ENCODE measurements at regions not wholly inside any gene's neighbourhood (a gene's known extent, or its start where the extent isn't known, plus 50 kb on each side); places are given as distances from the start of the nearest gene placed in this dataset.

GRCh38 chr16:25585526-25585925 is 106.2 kb upstream of the HS3ST4 start:
- TF ChIP-seq CTCF (IDR thresholded peaks at IDR 0.05) = no peak
- Histone ChIP-seq H3K9me3 (no peaks in the 10 kb centered on the region), H3K27ac (no peak overlapping the region), H3K36me3 (no peaks in the 10 kb centered on the region), H3K4me1 (no peaks in the 10 kb centered on the region), H3K4me3 (no peak overlapping the region), H3K27me3 (no peaks in the 10 kb centered on the region)
- intact Hi-C loops (cut with DNase I; ENCODE audit: low total_unique reads) = no loop called here
- DNase-seq = no peak

- H3K9me3 ChIP-seq = no peaks in the 10 kb centered on the region
- H3K4me1 ChIP-seq = no peaks in the 10 kb centered on the region
- intact Hi-C loops (cut with DNase I; ENCODE audit: low total_unique reads) = no loop called here
- DNase-seq = no peak
- no peak overlapping the region for H3K4me3 ChIP-seq
- H3K27me3 ChIP-seq = no peaks in the 10 kb centered on the region
- H3K27ac ChIP-seq = no peak overlapping the region
- TF ChIP-seq CTCF (IDR thresholded peaks at IDR 0.05) = no peak
- H3K36me3 ChIP-seq = no peaks in the 10 kb centered on the region
Observed at GRCh38 chr16:25580041-25580440, 111.7 kb upstream of the HS3ST4 start.

GRCh38 chr16:25575363-25575762 is 116.4 kb upstream of the HS3ST4 start:
- no peak overlapping the region for H3K4me3 ChIP-seq
- H3K27me3 ChIP-seq = no peaks in the 10 kb centered on the region
- no peak for TF ChIP-seq CTCF (IDR thresholded peaks at IDR 0.05)
- no peak overlapping the region for H3K27ac ChIP-seq
- intact Hi-C loops (cut with DNase I; ENCODE audit: low total_unique reads) = no loop called here
- no peaks in the 10 kb centered on the region for H3K4me1 ChIP-seq
- H3K9me3 ChIP-seq = no peaks in the 10 kb centered on the region
- no peaks in the 10 kb centered on the region for H3K36me3 ChIP-seq
- DNase-seq = no peak

- Histone ChIP-seq H3K36me3 (no peaks in the 10 kb centered on the region), H3K27ac (no peak overlapping the region), H3K4me3 (no peak overlapping the region), H3K4me1 (no peaks in the 10 kb centered on the region), H3K9me3 (no peaks in the 10 kb centered on the region), H3K27me3 (no peaks in the 10 kb centered on the region)
- no peak for DNase-seq
- no peak for TF ChIP-seq CTCF (IDR thresholded peaks at IDR 0.05)
- intact Hi-C loops (cut with DNase I; ENCODE audit: low total_unique reads) = no loop called here
Observed at GRCh38 chr16:25571712-25572111, 120.0 kb upstream of the HS3ST4 start.

GRCh38 chr16:25570131-25570530 is 121.6 kb upstream of the HS3ST4 start:
- intact Hi-C loops (cut with DNase I; ENCODE audit: low total_unique reads) = no loop called here
- no peak overlapping the region for H3K27ac ChIP-seq
- no peaks in the 10 kb centered on the region for H3K4me1 ChIP-seq
- H3K36me3 ChIP-seq = no peaks in the 10 kb centered on the region
- DNase-seq = no peak
- TF ChIP-seq CTCF (IDR thresholded peaks at IDR 0.05) = no peak
- H3K4me3 ChIP-seq = no peak overlapping the region
- no peaks in the 10 kb centered on the region for H3K9me3 ChIP-seq
- no peaks in the 10 kb centered on the region for H3K27me3 ChIP-seq

GRCh38 chr16:25568991-25569390 is 122.8 kb upstream of the HS3ST4 start:
- intact Hi-C loops (cut with DNase I; ENCODE audit: low total_unique reads) = no loop called here
- Histone ChIP-seq H3K27me3 (no peaks in the 10 kb centered on the region), H3K4me1 (no peaks in the 10 kb centered on the region), H3K36me3 (no peaks in the 10 kb centered on the region), H3K9me3 (no peaks in the 10 kb centered on the region), H3K4me3 (no peak overlapping the region), H3K27ac (no peak overlapping the region)
- TF ChIP-seq CTCF (IDR thresholded peaks at IDR 0.05) = no peak
- DNase-seq = no peak

All from tibial artery (tissue), 4 donors.